ENCODE measurements at regions not wholly inside any gene's neighbourhood (a gene's known extent, or its start where the extent isn't known, plus 50 kb on each side); places are given as distances from the start of the nearest gene placed in this dataset.

DNA sequence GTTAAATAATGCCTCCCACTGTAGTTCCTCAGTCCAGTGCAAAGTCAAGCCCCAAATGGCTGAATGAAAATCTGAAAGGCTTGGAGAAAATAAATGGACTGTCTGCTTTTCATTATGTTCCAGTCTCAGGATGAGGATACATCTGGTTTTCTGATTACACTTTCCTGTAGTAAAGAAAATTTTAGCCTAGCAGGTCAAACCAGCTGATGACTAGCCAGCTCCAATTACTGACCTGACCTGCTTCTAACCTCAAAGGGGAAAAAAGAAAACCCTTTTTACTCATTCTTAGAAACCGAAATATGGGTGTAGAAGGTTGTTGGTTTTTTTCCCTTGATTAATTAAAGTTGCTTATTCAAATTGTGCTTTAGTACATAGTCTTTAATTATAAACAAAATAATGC, 418.4 kb downstream of the EFNB2 start:
- Histone ChIP-seq H3K36me3 (ENCODE audit: insufficient read depth, low read length) (no peaks in the 10 kb centered on the region), H3K4me2 (ENCODE audit: low read length) (no peak overlapping the region), H3K4me3 (ENCODE audit: low read depth, low read length, poor library complexity, severe bottlenecking) (no peak overlapping the region), H3K4me1 (ENCODE audit: insufficient read depth, low read length, poor library complexity, severe bottlenecking) (no peaks in the 10 kb centered on the region), H3K27ac (ENCODE audit: low read depth, low read length, poor library complexity, severe bottlenecking) (no peak overlapping the region), H3K9me3 (ENCODE audit: low read length) (no peaks in the 10 kb centered on the region), H3K79me2 (ENCODE audit: insufficient read depth, low read depth, low read length) (no peaks in the 10 kb centered on the region), H4K20me1 (ENCODE audit: insufficient read depth, low read length) (no peaks in the 10 kb centered on the region), H3K9me2 (ENCODE audit: insufficient read depth, low read length) (no peaks in the 10 kb centered on the region), H2AFZ (ENCODE audit: low read length) (no peak overlapping the region)
- no peak for DNase-seq (ENCODE audit: low spot score)
- POLR2A ChIA-PET, result no interaction called here
- no TSS peak for BruUV-seq (replicated peaks)
- TF ChIP-seq EZH2phosphoT487 (IDR thresholded peaks at IDR 0.05; ENCODE audit: borderline replicate concordance, low read depth, low read length), result no peak
- TF ChIP-seq, protein P1, sequence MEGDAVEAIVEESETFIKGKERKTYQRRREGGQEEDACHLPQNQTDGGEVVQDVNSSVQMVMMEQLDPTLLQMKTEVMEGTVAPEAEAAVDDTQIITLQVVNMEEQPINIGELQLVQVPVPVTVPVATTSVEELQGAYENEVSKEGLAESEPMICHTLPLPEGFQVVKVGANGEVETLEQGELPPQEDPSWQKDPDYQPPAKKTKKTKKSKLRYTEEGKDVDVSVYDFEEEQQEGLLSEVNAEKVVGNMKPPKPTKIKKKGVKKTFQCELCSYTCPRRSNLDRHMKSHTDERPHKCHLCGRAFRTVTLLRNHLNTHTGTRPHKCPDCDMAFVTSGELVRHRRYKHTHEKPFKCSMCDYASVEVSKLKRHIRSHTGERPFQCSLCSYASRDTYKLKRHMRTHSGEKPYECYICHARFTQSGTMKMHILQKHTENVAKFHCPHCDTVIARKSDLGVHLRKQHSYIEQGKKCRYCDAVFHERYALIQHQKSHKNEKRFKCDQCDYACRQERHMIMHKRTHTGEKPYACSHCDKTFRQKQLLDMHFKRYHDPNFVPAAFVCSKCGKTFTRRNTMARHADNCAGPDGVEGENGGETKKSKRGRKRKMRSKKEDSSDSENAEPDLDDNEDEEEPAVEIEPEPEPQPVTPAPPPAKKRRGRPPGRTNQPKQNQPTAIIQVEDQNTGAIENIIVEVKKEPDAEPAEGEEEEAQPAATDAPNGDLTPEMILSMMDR (conservative IDR thresholded peaks at IDR 0.05; ENCODE audit: low read length), result no peak
- intact Hi-C loops (cut with micrococcal nuclease; ENCODE audit: unreplicated experiment), result no loop called here
- CTCF ChIA-PET (ENCODE audit: unreplicated experiment), result no interaction called here

DNA sequence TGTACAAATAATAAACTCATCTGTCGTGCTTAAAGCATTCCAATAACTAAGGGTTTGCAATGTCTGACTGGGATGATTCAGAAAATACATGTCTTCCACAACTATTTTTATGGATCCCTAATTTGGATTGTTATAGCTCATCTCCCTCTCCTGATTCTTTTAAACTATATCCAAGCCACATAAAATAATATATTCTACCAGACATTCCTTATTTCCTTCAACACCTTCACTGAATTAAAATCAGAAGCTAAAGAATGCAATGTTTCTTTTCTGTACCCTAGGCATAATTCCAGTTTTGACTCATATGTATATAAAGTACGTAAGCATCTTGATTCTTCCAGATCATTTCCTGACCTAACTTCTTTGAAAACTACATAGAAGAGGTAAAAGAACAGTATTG, 420.4 kb downstream of the EFNB2 start:
- CTCF ChIA-PET (ENCODE audit: unreplicated experiment), result no interaction called here
- BruUV-seq (replicated peaks), result no TSS peak

DNA sequence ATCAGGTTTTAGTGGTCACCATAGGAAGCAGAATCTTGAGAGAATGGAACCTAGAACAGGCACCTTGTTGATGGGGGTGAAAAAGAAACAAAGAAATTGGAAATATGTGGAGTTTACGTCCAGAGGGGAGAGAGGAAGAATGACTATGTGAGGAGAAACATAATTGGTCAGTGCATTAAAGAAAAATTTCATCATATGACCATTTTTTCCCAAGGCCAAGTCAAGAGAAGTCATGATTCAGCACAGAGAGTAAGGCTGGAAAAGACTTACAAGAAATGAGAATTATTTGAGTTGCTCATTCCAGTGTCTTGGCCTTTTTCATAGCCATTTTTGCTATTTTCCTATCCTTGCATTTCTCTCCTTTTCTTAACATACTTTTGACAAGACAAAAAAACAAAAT, 421.7 kb downstream of the EFNB2 start:
- BruUV-seq (replicated peaks), result no TSS peak
- no peaks in the 10 kb centered on the region for H3K79me2 ChIP-seq (ENCODE audit: insufficient read depth, low read depth, low read length)
- intact Hi-C loops (cut with micrococcal nuclease; ENCODE audit: unreplicated experiment), result no loop called here
- CTCF ChIA-PET (ENCODE audit: unreplicated experiment), result no interaction called here
- H3K27ac ChIP-seq (ENCODE audit: low read depth, low read length, poor library complexity, severe bottlenecking), result no peak overlapping the region
- no peak for TF ChIP-seq EZH2phosphoT487 (IDR thresholded peaks at IDR 0.05; ENCODE audit: borderline replicate concordance, low read depth, low read length)
- TF ChIP-seq, protein P1 (conservative IDR thresholded peaks at IDR 0.05; ENCODE audit: low read length), result no peak
- no peaks in the 10 kb centered on the region for H3K36me3 ChIP-seq (ENCODE audit: insufficient read depth, low read length)
- no peak overlapping the region for H3K4me3 ChIP-seq (ENCODE audit: low read depth, low read length, poor library complexity, severe bottlenecking)
- no peaks in the 10 kb centered on the region for H4K20me1 ChIP-seq (ENCODE audit: insufficient read depth, low read length)
- no peaks in the 10 kb centered on the region for H3K9me2 ChIP-seq (ENCODE audit: insufficient read depth, low read length)
- no peak for DNase-seq (ENCODE audit: low spot score)
- POLR2A ChIA-PET, result no interaction called here
- H3K4me2 ChIP-seq (ENCODE audit: low read length), result no peak overlapping the region
- no peaks in the 10 kb centered on the region for H3K4me1 ChIP-seq (ENCODE audit: insufficient read depth, low read length, poor library complexity, severe bottlenecking)
- no peak overlapping the region for H2AFZ ChIP-seq (ENCODE audit: low read length)
- no peaks in the 10 kb centered on the region for H3K9me3 ChIP-seq (ENCODE audit: low read length)

More for the DNA sequence above, 420.4 kb downstream of the EFNB2 start:
- no peak for DNase-seq (ENCODE audit: low spot score)
- Histone ChIP-seq H4K20me1 (ENCODE audit: insufficient read depth, low read length) (no peaks in the 10 kb centered on the region), H3K27ac (ENCODE audit: low read depth, low read length, poor library complexity, severe bottlenecking) (no peak overlapping the region), H3K79me2 (ENCODE audit: insufficient read depth, low read depth, low read length) (no peaks in the 10 kb centered on the region), H3K36me3 (ENCODE audit: insufficient read depth, low read length) (no peaks in the 10 kb centered on the region), H3K9me3 (ENCODE audit: low read length) (no peaks in the 10 kb centered on the region), H3K4me3 (ENCODE audit: low read depth, low read length, poor library complexity, severe bottlenecking) (no peak overlapping the region), H2AFZ (ENCODE audit: low read length) (no peak overlapping the region), H3K4me2 (ENCODE audit: low read length) (no peak overlapping the region), H3K9me2 (ENCODE audit: insufficient read depth, low read length) (no peaks in the 10 kb centered on the region), H3K4me1 (ENCODE audit: insufficient read depth, low read length, poor library complexity, severe bottlenecking) (no peaks in the 10 kb centered on the region)
- POLR2A ChIA-PET, result no interaction called here
- TF ChIP-seq, protein P1 (conservative IDR thresholded peaks at IDR 0.05; ENCODE audit: low read length), result no peak
- TF ChIP-seq EZH2phosphoT487 (IDR thresholded peaks at IDR 0.05; ENCODE audit: borderline replicate concordance, low read depth, low read length), result no peak
- intact Hi-C loops (cut with micrococcal nuclease; ENCODE audit: unreplicated experiment), result no loop called here

Measured in OCI-LY7 (cell line).